ENCODE measurements at regions not wholly inside any gene's neighbourhood (a gene's known extent, or its start where the extent isn't known, plus 50 kb on each side); places are given as distances from the start of the nearest gene placed in this dataset.

- TF ChIP-seq POLR2A (IDR thresholded peaks at IDR 0.05), result no peak
- TF ChIP-seq POLR2AphosphoS5 (IDR thresholded peaks at IDR 0.05), result no peak
Measured at GRCh38 chr22:48829908-48830307, 997.8 kb downstream of the BRD1 start.
